ENCODE measurements at regions not wholly inside any gene's neighbourhood (a gene's known extent, or its start where the extent isn't known, plus 50 kb on each side); places are given as distances from the start of the nearest gene placed in this dataset.

GRCh38 chr5:163695830-163696578 is 190.6 kb downstream of the MAT2B start:
- no peak overlapping the region for H3K4me2 ChIP-seq
- no peaks in the 10 kb centered on the region for H3K79me2 ChIP-seq
- DNase-seq (ENCODE audit: low spot score) = peak; percentile 76
- WGBS (ENCODE audit: low lambda C conversion rate, missing lambda C conversion rate) = 42% methylated on average over 10 of the region's 10 CpGs
- H4K20me1 ChIP-seq (ENCODE audit: insufficient read depth, poor library complexity, severe bottlenecking) = no peaks in the 10 kb centered on the region
- no peaks in the 10 kb centered on the region for H3K9me2 ChIP-seq (replicated peaks; ENCODE audit: insufficient read depth)
- no peak overlapping the region for H3K4me3 ChIP-seq
- H3K4me1 ChIP-seq (ENCODE audit: insufficient read depth) = no peaks in the 10 kb centered on the region
- H3K9me3 ChIP-seq (ENCODE audit: low read depth) = no peaks in the 10 kb centered on the region
- H3K36me3 ChIP-seq (replicated peaks; ENCODE audit: insufficient read depth, low read depth) = no peaks in the 10 kb centered on the region
- TF ChIP-seq EZH2 (IDR thresholded peaks at IDR 0.05; ENCODE audit: borderline replicate concordance) = no peak
- TF ChIP-seq CTCF (IDR thresholded peaks at IDR 0.05; ENCODE audit: poor library complexity) = peak; percentile 83
- no peak overlapping the region for H2AFZ ChIP-seq
- no peaks in the 10 kb centered on the region for H3K27me3 ChIP-seq
- H3K27ac ChIP-seq = no peak overlapping the region

- Histone ChIP-seq H2AFZ (no peak overlapping the region), H3K4me3 (no peak overlapping the region), H3K9me3 (ENCODE audit: low read depth) (no peaks in the 10 kb centered on the region), H3K27me3 (no peaks in the 10 kb centered on the region), H3K27ac (no peak overlapping the region), H4K20me1 (ENCODE audit: insufficient read depth, poor library complexity, severe bottlenecking) (no peaks in the 10 kb centered on the region), H3K79me2 (no peaks in the 10 kb centered on the region), H3K4me2 (no peak overlapping the region), H3K36me3 (replicated peaks; ENCODE audit: insufficient read depth, low read depth) (no peaks in the 10 kb centered on the region), H3K4me1 (ENCODE audit: insufficient read depth) (no peaks in the 10 kb centered on the region), H3K9me2 (replicated peaks; ENCODE audit: insufficient read depth) (no peaks in the 10 kb centered on the region)
- 29% methylated on average over 5 of the region's 5 CpGs for WGBS (ENCODE audit: low lambda C conversion rate, missing lambda C conversion rate)
- DNase-seq (ENCODE audit: low spot score) = no peak
- no peak for TF ChIP-seq EZH2phosphoT487 (IDR thresholded peaks at IDR 0.05; ENCODE audit: low read depth, severe bottlenecking, unreplicated experiment)
- no peak for TF ChIP-seq EZH2 (IDR thresholded peaks at IDR 0.05; ENCODE audit: borderline replicate concordance)
- no peak for TF ChIP-seq CTCF (IDR thresholded peaks at IDR 0.05; ENCODE audit: poor library complexity)
Observed at GRCh38 chr5:163696579-163696887, 191.1 kb downstream of the MAT2B start.

GRCh38 chr5:163706053-163706771 is 200.8 kb downstream of the MAT2B start:
- H3K4me1 ChIP-seq (ENCODE audit: insufficient read depth) = no peaks in the 10 kb centered on the region
- WGBS (ENCODE audit: low lambda C conversion rate, missing lambda C conversion rate) = 66% methylated on average over 4 of the region's 4 CpGs
- H3K9me2 ChIP-seq (replicated peaks; ENCODE audit: insufficient read depth) = no peaks in the 10 kb centered on the region
- no peaks in the 10 kb centered on the region for H3K9me3 ChIP-seq (ENCODE audit: low read depth)
- H3K4me2 ChIP-seq = no peak overlapping the region
- no peaks in the 10 kb centered on the region for H3K36me3 ChIP-seq (replicated peaks; ENCODE audit: insufficient read depth, low read depth)
- H2AFZ ChIP-seq = no peak overlapping the region
- H3K27me3 ChIP-seq = no peaks in the 10 kb centered on the region
- no peaks in the 10 kb centered on the region for H4K20me1 ChIP-seq (ENCODE audit: insufficient read depth, poor library complexity, severe bottlenecking)
- H3K27ac ChIP-seq = no peak overlapping the region
- TF ChIP-seq CTCF (IDR thresholded peaks at IDR 0.05; ENCODE audit: poor library complexity) (no peak), EZH2phosphoT487 (IDR thresholded peaks at IDR 0.05; ENCODE audit: low read depth, severe bottlenecking, unreplicated experiment) (no peak), EZH2 (IDR thresholded peaks at IDR 0.05; ENCODE audit: borderline replicate concordance) (no peak)
- H3K79me2 ChIP-seq = no peaks in the 10 kb centered on the region
- DNase-seq (ENCODE audit: low spot score) = no peak
- no peak overlapping the region for H3K4me3 ChIP-seq

Data from hepatocyte (in vitro differentiated cells).